Epithelial cell of prostate (primary cell): ENCODE measurements at regions not wholly inside any gene's neighbourhood (a gene's known extent, or its start where the extent isn't known, plus 50 kb on each side); places are given as distances from the start of the nearest gene placed in this dataset.

Experiments used
- DNase-seq: peaks from one replicate; pipeline ENCODE4 v3.0.0-alpha.2; 2011; ENCODE audit warnings: low read depth, low spot score
- H3K27ac ChIP-seq: fragments of 450-650 bp; 2 replicates; pipeline ENCODE4 v1.5.1; 2017; ENCODE audit warnings: mild to moderate bottlenecking

DNA sequence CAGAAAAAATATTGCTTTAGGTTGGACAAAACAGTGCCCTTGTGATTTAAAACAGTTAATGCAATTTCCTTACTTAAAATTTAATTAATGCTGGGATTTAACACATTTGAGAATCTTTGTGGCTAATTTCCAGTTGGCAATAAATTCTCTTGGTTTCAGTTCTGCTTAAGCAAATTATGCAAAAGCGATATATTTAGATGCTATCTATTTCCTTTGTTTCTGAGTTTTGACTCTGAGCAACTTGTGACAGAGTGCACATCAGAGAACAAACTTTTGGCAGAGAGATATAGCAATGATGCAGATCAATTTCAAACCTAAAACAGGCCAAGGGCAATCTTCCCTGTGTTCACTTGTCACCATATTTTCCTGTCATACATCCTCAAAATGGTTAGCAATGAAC is 933.6 kb upstream of the ZWINT start:
- no peak overlapping the region for H3K27ac ChIP-seq
- no peak for DNase-seq

DNA sequence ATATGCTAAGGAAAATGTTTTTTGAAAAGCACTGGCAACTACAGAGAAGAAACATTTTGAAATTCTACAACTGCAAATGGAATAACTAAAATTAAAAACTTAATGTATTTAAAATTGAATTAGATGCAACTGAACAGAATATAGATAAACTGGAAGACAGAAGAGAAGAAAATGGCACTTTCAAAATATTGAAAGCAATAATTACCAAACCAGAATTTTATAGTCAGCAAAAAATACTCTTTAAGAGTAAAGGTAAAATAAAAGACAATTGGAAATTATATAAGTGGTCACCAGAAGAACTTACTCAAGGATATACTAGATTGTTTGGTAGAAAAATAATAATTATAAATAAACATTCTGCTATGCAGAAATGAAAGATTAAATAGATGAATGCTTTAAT is 927.7 kb upstream of the ZWINT start:
- H3K27ac ChIP-seq = no peak overlapping the region
- DNase-seq = no peak

DNA sequence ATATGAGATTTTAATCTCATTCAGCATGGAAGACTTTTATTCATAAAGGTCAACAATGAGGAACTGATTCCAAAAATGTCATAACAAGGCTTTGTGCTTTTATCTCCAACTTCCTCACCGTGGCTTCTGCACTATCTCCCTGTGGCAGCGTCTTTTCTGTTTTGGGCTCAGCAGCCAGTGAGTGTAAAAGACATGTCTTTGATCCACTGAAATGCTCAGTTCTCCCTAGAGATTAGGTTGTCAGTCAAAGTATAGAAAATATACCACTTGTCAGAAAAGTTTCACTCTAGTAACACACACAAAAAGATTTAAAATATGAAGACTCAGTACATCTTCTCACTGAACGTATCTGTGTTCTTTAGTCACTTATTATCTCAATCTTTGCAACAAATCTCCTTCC is 901.8 kb upstream of the ZWINT start:
- no peak for DNase-seq
- H3K27ac ChIP-seq = no peak overlapping the region

DNA sequence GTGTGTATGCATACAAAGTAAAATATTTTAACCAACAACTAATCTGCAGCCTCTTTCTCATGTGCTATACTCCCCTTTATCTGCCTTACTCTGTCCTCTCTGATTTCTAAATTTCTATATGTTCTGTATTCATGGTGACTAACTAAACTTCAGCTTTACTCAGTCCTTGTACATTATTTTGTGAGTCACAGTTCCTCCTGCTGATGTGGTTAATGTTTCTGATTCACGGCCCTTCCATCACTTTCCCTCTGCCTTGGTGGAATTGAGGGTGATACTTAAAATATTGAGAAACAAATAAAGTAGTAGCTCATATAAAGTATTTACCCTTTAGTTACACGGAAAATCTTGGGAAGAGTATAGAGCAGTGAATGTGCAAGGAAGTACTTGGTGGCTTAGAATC is 899.1 kb upstream of the ZWINT start:
- DNase-seq = no peak
- no peak overlapping the region for H3K27ac ChIP-seq

DNA sequence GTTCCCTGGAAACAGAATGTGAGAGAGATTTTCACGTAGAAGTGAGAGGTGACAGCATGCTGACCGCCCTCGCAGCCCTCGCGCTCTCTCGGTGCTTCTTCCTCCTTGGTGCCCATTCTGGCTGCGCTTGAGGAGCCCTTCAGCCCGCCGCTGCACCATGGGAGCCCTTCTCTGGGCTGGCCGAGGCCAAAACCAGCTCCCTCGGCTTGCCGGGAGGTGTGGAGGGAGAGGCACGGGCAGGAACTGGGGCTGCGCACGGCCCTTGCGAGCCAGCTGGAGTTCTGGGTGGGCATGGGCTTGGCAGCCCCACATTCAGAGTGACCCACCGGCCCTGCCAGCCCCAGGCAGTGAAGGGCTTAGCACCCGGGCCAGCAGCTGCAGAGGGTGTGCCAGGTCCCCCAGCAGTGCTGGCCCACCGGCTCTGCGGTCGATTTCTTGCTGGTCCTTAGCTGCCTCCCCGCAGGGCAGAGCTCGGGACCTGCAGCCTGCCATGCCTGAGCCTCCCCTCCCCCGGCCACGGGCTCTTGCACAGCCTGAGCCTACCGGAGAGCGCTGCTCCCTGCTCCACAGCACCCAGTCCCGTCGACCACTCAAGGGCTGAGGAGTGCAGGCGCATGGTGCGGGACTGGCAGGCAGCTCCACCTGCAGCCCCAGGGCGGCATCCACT is 888.7 kb upstream of the ZWINT start:
- no peak overlapping the region for H3K27ac ChIP-seq
- no peak for DNase-seq

DNA sequence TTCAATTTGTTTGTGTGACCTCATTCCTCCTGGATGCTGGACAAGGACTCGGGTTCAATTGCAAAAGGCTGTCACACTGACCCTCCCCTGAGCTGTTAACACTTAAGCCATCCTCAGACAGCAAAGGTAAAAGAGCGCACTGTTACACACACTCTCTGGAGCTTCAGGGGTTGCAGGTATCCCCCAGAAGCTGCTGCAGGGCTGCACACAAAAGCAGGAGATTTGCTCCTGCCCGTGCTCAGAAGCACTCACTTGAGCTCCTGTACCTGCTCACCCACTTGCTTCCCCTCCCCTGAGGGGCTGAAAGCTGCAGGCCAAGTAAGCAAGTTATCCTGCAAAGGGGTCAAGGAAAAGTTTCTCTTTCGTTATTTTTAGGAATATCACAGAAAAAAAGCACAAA is 886.2 kb upstream of the ZWINT start:
- no peak for DNase-seq
- no peak overlapping the region for H3K27ac ChIP-seq

DNA sequence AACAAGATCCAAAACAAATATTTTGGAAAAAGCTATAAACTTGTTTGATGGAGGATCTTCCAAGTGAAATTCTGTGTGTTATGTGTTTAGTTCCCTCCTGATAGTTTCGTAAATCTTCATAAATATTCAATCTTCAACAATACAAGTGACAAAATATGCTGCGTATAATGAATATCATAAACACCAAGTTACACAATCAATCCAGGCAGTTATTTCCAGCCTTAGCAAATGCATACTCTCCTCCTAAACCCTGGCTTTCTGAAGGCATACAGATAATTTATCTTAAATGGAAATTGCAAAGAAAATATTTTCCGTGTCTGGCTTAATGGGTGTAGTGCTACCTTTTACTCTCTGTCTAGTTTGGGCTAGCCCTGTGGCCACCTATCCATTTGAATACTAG is 864.9 kb upstream of the ZWINT start:
- DNase-seq = no peak
- no peak overlapping the region for H3K27ac ChIP-seq

DNA sequence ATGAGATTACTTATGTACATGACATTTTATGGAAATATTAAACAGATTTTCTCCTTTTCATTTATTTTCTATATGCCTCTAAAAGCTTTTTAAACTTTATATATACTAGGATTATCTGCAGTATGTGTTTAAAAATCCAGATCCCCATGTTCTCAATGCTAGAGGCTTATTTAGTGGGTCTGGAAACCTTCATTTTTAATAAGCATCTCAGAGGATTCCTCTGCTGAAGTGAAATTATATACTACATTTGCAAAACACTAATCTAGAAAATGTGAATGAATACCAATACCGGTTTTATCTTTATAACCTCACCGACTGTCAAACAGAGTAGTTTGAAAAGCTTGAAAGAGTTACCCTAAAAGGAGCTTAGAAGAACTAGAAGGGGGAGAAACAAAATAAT is 863.8 kb upstream of the ZWINT start:
- H3K27ac ChIP-seq = no peak overlapping the region
- no peak for DNase-seq

DNA sequence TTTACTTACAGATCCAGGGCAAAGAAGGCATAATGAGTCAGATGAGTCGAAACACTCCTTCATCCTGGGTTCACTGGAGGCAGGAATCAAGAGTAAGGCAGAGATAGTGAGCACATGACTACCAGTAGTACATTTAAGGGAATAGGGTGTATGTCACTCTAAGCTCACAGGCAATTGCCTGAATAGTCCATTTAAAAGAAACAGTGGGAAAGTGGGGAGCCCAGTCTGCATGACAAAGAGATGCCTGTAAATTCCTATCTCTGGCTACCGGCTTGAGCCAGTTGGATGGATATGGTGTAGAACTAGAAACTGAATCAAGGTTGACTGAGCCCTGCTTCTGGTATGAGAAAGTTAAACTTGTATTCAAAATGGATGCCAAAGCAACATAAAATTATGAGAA is 861.5 kb upstream of the ZWINT start:
- DNase-seq = no peak
- H3K27ac ChIP-seq = no peak overlapping the region

DNA sequence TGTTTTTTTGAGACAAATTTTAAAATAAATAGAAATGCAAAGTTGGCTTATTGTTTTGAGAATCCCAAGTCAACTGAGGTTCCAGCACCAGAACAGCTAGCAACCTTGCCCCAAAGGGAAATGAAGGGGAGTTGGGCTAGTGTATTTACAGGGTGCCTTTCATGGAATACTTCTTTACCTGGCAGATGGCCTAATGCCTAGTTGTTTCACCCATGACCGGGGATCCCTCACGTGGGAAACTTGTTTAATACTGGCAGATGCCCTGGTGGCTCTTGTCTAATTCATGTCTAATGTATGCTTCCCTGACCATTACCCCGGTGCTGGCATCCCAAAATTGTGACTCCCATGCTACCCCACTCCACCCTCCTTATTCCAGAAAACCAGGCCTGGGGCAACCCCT is 861.1 kb upstream of the ZWINT start:
- no peak overlapping the region for H3K27ac ChIP-seq
- no peak for DNase-seq

DNA sequence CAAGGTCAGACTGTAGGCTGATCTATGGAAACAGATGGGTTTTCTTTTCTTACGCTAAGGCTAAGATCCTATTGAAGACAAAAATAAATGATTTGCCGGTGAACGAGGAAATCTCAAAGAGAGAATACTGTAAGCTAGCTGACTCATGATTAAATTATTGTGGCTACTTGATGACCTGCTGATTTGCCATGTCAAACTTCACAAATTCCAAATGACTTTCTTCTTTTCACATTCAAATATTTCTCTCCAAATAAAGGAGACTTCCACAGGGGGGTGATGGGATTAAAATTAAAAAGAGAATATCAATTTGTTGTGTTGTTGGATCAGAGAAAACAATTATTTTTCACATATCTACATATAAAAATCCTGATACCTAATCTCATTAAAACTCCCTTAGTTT is 860.6 kb upstream of the ZWINT start:
- DNase-seq = no peak
- H3K27ac ChIP-seq = no peak overlapping the region

DNA sequence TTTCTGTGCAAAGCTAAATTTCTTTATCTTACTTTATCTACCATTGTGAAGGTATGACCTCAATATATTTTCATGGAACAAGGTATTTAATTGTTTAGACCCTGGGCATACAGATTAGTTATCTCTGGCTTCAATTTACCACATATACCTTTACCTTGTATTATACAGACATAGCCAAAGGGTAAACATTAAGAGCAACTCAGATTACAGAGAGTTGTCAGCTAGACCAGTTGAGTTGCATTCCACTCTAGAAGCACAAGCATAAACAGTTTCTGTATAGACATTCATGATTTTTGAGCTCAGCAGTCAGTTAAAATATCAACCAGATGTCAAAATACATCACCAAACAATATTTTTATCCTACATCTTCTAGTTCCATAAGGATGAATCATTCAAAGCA is 857.3 kb upstream of the ZWINT start:
- no peak overlapping the region for H3K27ac ChIP-seq
- no peak for DNase-seq

DNA sequence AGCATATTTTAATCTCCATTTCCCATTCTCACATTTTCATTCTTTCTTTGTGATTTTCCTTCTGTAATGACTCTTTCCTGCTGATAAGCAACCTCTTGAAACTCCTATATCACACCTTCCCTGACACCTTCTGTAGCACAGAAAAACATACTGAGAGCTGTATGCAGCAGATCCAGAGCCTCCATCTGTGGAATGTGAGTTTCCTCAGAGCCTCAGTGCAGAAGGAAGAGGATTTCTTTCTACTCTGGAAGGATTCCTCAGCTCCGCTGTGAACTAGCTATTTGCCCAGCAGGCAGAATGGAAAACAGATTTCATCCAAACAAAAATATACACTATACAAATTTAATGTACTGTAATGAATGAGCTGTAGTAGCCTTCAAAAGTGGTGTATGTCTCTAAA is 841.3 kb upstream of the ZWINT start:
- DNase-seq = no peak
- no peak overlapping the region for H3K27ac ChIP-seq

DNA sequence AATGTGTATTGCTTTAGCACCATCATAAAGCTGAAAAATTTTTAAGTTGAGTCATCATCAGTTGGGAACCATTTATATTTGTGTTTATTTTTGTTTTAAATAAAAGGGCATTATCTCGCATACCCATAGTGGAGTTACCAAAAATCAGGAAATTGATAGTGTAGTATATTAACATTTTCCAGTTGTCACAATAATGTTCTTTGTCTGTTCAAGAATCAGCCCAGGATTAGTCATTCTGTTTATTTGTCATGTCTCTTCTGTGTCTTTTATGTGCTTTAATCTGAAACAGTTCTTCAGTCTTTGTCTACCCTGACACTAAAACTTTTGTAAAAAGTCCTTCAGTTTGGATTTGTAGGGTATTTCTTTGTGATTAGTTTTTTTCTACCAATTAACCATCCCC is 827.8 kb upstream of the ZWINT start:
- no peak overlapping the region for H3K27ac ChIP-seq
- DNase-seq = no peak

DNA sequence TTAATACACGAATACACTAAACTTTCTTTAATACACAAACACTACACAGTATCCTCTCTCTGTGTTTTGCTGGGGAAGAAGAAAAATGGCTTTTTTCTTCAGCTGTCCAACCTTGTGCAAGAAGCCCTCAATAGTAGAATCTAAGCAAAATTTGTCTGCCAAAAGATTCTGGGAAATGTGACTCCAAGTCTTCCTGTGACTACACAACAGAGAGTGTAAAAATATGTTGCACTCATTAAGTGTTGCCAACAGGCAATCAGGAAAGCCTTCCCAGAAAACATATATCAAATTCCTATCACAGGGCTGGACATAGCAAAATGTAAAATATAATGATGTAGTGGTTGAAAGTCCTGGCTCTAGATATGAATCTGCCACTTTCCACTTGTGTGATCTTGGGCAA is 825.1 kb upstream of the ZWINT start:
- no peak overlapping the region for H3K27ac ChIP-seq
- no peak for DNase-seq

DNA sequence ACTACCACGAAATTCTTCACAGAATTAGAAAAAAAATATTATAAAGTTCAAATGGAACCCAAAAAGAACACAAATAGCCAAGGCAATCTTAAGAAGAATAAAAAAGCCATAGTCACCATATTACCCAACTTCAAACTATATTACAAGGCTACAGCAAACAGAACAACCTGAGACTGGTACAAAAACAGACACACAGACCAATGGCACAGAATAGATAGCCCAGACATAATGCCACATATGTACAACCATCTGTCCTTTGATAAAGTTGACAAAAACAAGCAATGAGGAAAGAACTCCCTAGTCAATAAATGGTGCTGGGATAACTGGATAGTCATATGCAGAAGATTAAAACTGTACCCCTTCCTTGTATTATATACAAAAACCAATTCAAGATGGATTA is 808.5 kb upstream of the ZWINT start:
- no peak for DNase-seq
- no peak overlapping the region for H3K27ac ChIP-seq

DNA sequence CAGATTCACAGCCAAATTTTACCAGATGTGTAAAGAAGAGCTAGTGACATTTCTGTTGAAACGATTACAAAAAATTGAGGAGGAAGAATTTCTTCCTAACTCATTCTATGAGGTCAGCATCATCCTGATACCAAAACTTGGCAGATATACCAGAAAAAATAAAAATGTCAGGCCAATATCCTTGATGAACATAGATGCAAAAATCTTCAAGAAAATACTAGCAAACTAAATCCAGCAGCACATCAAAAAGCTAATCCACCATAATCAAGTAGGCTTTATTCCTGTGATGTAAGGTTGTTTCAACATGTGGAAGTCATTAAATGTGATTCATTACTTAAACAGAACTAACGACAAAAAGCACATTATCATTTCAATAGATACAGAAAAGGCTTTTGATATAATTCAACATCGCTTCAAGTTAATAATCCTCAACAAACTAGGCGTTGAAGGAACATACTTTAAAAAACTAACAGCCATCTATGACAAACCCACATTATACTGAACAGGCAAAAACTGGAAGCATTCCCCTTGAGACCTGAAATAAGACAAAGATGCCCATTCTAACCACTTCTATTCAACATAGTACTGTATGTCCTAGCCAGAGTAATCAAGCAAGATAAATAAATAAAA is 807.7 kb upstream of the ZWINT start:
- no peak overlapping the region for H3K27ac ChIP-seq
- no peak for DNase-seq

DNA sequence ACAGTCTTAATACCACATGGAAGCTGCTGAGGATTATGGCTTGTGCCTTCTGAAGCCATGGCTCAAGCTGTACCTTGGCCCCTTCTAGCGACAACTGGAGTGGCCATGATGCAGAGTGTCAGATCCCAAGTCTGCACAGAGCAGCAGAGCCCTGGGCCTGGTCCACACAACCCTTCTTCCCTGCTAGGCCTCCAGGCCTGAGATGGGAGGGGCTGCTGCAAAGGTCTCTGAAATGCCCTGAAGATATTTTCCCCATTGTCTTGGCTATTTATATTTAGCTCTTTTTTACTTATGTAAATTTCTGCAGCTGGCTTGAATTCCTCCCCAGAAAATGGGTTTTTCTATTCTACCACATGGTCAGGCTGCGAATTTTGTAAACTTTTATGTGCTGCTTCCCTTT is 804.6 kb upstream of the ZWINT start:
- H3K27ac ChIP-seq = no peak overlapping the region
- no peak for DNase-seq

DNA sequence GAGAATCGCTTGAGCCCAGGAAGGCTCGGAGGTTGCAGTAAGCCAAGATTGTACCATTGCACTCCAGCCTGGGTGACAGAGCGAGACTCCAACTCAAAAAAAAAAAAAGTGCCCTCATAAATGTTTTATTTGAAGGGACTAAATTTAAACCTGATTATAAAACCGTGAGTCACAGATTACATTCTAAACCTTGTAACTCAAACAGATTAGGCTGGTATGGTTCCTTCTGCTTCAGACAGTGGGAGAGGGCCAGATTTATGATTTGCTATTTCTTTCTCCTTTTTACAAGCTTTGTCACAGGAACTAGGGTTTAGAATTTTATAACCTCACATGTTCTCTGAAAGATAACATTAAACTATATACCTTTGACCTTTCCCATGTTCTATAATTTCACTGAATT is 801.2 kb upstream of the ZWINT start:
- H3K27ac ChIP-seq = no peak overlapping the region
- no peak for DNase-seq

DNA sequence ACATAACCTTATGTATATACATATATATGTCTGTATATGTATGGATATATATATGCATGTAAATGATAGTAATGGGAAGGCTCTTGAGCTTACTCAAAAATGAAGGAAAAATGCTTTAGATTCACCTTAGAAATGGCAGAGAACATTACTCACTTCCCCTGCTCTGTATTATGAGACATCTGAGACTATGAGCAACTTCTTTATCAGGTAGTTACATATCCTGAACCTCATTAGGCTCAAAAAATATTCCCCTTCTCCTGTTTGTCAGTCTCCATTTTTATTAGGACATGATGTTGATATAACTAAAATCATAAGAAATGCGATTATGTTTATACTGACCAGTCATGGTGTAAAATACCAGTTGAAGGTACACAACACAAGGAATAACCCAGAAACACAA is 800.1 kb upstream of the ZWINT start:
- no peak for DNase-seq
- H3K27ac ChIP-seq = no peak overlapping the region

DNA sequence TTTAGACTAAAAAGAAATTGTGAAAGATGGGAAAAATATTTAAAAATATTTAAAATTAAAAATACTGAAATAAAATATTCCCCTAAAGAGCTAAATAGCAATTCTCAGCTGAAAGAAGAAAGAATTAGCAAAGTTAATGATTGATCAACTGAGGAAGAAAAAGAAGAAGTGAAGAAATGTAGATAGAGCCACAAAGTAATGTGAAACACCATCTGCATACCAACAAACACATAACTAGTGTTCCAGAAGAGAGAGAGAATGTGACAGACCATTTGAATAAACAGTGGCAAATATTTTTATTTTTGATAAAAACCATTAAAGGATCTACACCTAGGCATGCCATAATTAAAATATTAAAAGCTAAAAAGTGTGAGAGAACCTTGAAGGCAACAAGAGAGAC is 784.5 kb upstream of the ZWINT start:
- no peak overlapping the region for H3K27ac ChIP-seq
- no peak for DNase-seq

DNA sequence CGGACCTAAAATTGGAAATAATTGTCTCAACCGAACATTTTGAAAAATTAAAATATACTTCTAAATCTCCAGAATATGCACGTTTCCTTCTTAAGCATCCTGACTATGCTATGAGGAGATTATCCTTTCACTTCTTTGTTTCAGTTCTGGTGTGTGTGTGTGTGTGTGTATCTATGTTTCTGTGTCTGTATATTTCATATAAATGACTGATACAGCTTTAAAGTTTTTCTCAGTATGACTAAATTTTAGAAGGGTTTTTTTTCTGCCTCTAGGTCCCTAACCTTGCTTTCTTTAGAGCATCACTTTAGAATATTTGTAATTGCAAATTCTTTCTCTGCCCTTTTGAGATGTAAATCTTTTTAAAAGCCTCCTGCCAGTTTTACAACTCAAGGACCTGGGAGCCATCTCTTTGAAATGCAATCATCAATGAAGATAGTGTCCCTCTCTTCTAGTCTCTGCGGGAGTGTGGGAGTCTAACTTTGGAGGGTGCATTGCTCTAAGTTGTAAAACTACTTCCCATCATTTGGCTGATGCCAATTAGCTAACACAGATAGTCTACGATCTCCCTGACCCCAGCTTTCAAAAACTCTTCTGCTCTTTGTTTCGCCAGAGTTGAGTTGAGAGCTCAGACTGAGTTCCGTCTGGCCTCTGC is 782.0 kb upstream of the ZWINT start:
- H3K27ac ChIP-seq = no peak overlapping the region
- DNase-seq = no peak
